Thoracic aorta (tissue), 2 donors: ENCODE measurements at regions not wholly inside any gene's neighbourhood (a gene's known extent, or its start where the extent isn't known, plus 50 kb on each side); places are given as distances from the start of the nearest gene placed in this dataset.

Experiments
- ATAC-seq: fragments of 150-250 bp; one replicate; pipeline ENCODE4 v1.8.0; 2017; ENCODE audit warnings: low read depth; ENCODE audit not compliant: insufficient number of reproducible peaks, low FRiP score
- DNase-seq: peaks from one replicate; pipeline ENCODE4 v3.0.0-alpha.2; 2020; ENCODE audit warnings: low spot score
- H3K27ac ChIP-seq, 2 donors: fragments of 200-600 bp; sonication (generic); 1 replicate in 1 of 2; 2 replicates in 1 of 2; pipeline ENCODE4 v1.5.1; 2016; ENCODE audit warnings: mild to moderate bottlenecking in 2 of 2, moderate library complexity in 2 of 2
- H3K27me3 ChIP-seq: fragments of 200-600 bp; sonication (generic); replicated peaks from 2 replicates; pipeline ENCODE4 v1.6.0; 2016; ENCODE audit warnings: mild to moderate bottlenecking; ENCODE audit not compliant: insufficient read depth
- H3K36me3 ChIP-seq: fragments of 200-600 bp; sonication (generic); one replicate; pipeline ENCODE4 v1.5.1; 2016
- H3K4me1 ChIP-seq, 2 donors: fragments of 200-600 bp; sonication (generic); 1 replicate in 1 of 2; 2 replicates in 1 of 2; pipeline versions ENCODE4 v1.5.1 to v1.6.0; 2016; ENCODE audit warnings: low read depth in 2 of 2, mild to moderate bottlenecking in 1 of 2; ENCODE audit not compliant: control insufficient read depth in 1 of 2
- H3K4me3 ChIP-seq: fragments of 200-600 bp; sonication (generic); 2 replicates; pipeline ENCODE4 v1.5.1; 2016; ENCODE audit warnings: mild to moderate bottlenecking
- H3K9me3 ChIP-seq: fragments of 200-600 bp; sonication (generic); 2 replicates; pipeline ENCODE4 v1.5.1; 2016
- TF ChIP-seq, protein P1 (sequence below): fragments of 200-600 bp; sonication (generic); IDR thresholded peaks from one replicate; pipeline ENCODE4 v1.5.1; 2019; ENCODE audit warnings: antibody characterized with exemption

DNA sequence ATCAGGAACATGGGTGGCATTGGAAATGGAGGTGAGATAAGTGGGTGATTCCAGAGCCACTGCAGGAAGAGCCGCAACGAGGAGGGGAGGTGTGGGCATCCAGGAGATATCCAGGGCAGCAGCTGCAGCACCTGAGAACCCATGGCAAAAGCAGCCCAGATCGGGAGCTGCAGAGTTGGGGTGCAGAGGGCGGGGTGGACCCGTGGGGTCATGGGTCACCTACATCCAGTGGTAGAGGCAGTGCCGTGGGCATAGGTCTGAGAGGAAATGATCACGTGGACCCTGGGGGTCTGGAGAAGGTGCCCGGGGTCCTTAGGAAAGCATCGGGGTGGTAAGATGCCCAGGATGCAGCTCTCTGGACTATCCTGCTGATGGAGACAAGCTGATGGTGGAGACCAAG is 530.0 kb downstream of the GLRX3 start:
- ATAC-seq, result no peak
- H3K27ac ChIP-seq, result no peak overlapping the region
- DNase-seq, result no peak
- no peaks in the 10 kb centered on the region for H3K36me3 ChIP-seq
- no peaks in the 10 kb centered on the region for H3K9me3 ChIP-seq
- no peaks in the 10 kb centered on the region for H3K27me3 ChIP-seq
- TF ChIP-seq, protein P1, sequence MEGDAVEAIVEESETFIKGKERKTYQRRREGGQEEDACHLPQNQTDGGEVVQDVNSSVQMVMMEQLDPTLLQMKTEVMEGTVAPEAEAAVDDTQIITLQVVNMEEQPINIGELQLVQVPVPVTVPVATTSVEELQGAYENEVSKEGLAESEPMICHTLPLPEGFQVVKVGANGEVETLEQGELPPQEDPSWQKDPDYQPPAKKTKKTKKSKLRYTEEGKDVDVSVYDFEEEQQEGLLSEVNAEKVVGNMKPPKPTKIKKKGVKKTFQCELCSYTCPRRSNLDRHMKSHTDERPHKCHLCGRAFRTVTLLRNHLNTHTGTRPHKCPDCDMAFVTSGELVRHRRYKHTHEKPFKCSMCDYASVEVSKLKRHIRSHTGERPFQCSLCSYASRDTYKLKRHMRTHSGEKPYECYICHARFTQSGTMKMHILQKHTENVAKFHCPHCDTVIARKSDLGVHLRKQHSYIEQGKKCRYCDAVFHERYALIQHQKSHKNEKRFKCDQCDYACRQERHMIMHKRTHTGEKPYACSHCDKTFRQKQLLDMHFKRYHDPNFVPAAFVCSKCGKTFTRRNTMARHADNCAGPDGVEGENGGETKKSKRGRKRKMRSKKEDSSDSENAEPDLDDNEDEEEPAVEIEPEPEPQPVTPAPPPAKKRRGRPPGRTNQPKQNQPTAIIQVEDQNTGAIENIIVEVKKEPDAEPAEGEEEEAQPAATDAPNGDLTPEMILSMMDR, result no peak
- H3K4me3 ChIP-seq, result no peak overlapping the region
- H3K4me1 ChIP-seq, result no peaks in the 10 kb centered on the region

DNA sequence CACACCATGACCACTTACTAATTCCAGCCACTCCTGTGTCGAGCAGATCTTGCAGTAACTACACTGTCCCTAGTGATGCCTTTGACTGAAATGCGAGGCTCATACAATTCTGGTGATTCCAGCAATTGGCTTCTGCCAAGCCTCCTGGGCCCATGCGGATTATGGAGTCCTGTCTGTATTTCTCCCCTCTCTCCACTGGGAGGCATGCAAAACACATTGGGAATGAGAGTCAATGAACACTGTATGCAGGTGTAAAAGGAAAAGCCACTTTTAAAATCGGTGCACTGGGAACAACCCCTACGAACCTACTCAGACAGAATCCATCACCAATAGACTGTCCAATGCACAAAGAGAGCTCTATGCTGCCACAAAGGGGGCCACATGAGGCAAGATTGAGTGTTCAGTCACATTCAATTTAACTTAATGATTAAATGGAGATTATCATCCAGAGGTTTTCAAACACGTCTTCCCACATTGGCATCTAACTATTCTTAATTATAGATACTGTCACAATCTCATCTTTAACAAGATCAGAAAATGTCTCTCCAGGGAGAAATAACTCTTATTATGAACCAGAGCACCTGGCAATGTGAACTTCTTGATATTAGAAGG is 550.6 kb downstream of the GLRX3 start:
- Histone ChIP-seq H3K27me3 (no peaks in the 10 kb centered on the region), H3K4me3 (no peak overlapping the region), H3K4me1 (no peaks in the 10 kb centered on the region), H3K9me3 (no peaks in the 10 kb centered on the region), H3K36me3 (no peaks in the 10 kb centered on the region), H3K27ac (no peak overlapping the region)
- DNase-seq, result no peak
- TF ChIP-seq, protein P1, result no peak
- no peak for ATAC-seq

GRCh38 chr10:130687566-130687965 is 551.4 kb downstream of the GLRX3 start:
- no peak overlapping the region for H3K4me3 ChIP-seq
- no peaks in the 10 kb centered on the region for H3K9me3 ChIP-seq
- H3K27me3 ChIP-seq, result no peaks in the 10 kb centered on the region
- TF ChIP-seq, protein P1, result no peak
- H3K27ac ChIP-seq, result no peak overlapping the region
- H3K36me3 ChIP-seq, result no peaks in the 10 kb centered on the region
- DNase-seq (no peak), ATAC-seq (no peak)
- H3K4me1 ChIP-seq, result no peaks in the 10 kb centered on the region

DNA sequence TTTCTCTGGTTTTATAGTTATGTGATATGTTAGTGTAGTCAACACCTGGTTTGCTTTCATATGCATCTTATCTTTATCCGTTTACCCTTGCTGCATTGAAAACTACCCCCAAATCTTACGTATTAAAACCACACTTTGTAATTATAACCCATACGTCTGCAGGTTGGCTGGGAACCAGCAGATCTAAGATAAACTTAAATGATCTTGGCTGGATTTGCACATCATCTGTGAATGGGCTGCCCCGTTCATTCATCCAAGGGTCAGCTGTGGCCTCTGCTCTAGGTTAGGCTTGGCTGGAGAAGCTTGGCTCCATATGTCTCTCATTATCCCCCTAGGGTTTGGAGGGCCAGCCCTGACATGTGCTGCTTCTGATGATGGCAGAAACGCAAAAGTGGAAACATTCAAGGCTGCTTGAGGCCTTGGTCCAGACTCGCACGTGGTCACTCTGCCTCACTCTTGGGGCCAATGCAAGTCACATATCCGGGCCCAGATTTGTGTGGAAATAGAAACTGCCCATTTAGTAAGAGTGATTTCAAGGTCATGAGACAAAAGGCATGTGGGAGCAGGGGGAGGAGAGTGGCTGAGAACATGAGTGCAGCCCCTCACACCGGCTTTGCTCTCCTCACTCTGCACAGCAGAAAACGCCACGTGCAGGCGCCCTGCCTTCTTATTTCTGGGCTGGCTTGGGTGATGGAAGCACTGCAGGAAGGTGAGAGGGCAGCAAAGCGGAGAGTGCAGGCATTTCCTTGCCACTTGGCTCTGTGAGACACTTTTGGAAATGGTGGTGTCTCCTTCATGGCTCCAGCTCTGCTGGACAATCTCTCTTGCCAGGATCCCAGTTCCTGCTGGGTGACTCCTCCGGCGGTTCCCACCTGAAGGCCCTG is 553.8 kb downstream of the GLRX3 start:
- no peak for ATAC-seq
- H3K27me3 ChIP-seq, result no peaks in the 10 kb centered on the region
- no peak for DNase-seq
- H3K4me1 ChIP-seq, result no peaks in the 10 kb centered on the region
- H3K36me3 ChIP-seq, result no peaks in the 10 kb centered on the region
- H3K27ac ChIP-seq, result no peak overlapping the region
- no peak overlapping the region for H3K4me3 ChIP-seq
- H3K9me3 ChIP-seq, result no peaks in the 10 kb centered on the region
- TF ChIP-seq, protein P1, result no peak

- no peaks in the 10 kb centered on the region for H3K36me3 ChIP-seq
- H3K27me3 ChIP-seq, result no peaks in the 10 kb centered on the region
- TF ChIP-seq, protein P1, result no peak
- no peak overlapping the region for H3K4me3 ChIP-seq
- H3K27ac ChIP-seq, result no peak overlapping the region
- no peak for ATAC-seq
- H3K4me1 ChIP-seq, result no peaks in the 10 kb centered on the region
- no peak for DNase-seq
- H3K9me3 ChIP-seq, result no peaks in the 10 kb centered on the region
These were observed 555.6 kb downstream of the GLRX3 start for GRCh38 chr10:130691776-130692175.
